ENCODE measurements at regions not wholly inside any gene's neighbourhood (a gene's known extent, or its start where the extent isn't known, plus 50 kb on each side); places are given as distances from the start of the nearest gene placed in this dataset.

DNA sequence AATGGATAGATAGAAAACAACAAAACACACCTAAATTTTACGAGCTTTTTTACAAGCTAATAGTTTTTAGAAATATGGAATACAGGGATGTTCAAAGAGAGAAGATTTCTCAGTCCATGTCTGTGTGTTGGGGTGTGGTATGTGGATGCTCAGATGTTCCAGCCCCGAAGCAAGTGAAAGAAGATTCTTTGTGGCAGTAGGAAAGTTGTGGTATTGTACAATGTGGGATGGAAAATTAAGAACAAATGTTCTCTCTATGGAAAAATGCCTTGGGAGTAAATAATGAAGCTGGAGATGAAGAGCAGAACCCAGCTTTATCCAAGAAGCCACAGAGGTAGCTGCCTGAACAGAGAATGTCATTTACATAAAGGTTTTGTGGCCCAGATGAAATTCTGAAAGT, 150.3 kb upstream of the PRKD1 start:
- H3K27ac ChIP-seq (ENCODE audit: low read length) = no peak overlapping the region
- no peak overlapping the region for H3K4me3 ChIP-seq (ENCODE audit: low read length)
- no peaks in the 10 kb centered on the region for H3K4me1 ChIP-seq (ENCODE audit: insufficient read depth, low read length)
- peaks cover 14% of the 10 kb centered on the region for H3K9me3 ChIP-seq (ENCODE audit: insufficient read depth, low read depth, low read length)
- H3K9ac ChIP-seq (ENCODE audit: low read depth, low read length) = no peak overlapping the region
- no peaks in the 10 kb centered on the region for H3K27me3 ChIP-seq (ENCODE audit: insufficient read depth, low read length)
- no peaks in the 10 kb centered on the region for H3K36me3 ChIP-seq (ENCODE audit: insufficient read depth, low read depth, low read length)

GRCh38 chr14:30078811-30079402, 151.3 kb upstream of the PRKD1 start:
- Histone ChIP-seq H3K27me3 (ENCODE audit: insufficient read depth, low read length) (no peaks in the 10 kb centered on the region), H3K27ac (ENCODE audit: low read length) (no peak overlapping the region), H3K9me3 (ENCODE audit: insufficient read depth, low read depth, low read length) (peaks cover 6% of the 10 kb centered on the region), H3K36me3 (ENCODE audit: insufficient read depth, low read depth, low read length) (no peaks in the 10 kb centered on the region), H3K4me1 (ENCODE audit: insufficient read depth, low read length) (no peaks in the 10 kb centered on the region), H3K4me3 (ENCODE audit: low read length) (no peak overlapping the region), H3K9ac (ENCODE audit: low read depth, low read length) (no peak overlapping the region)

- no peaks in the 10 kb centered on the region; the same call in 1 of the 2 replicates for H3K9me3 ChIP-seq (ENCODE audit: insufficient read depth, low read depth, low read length)
- H3K4me1 ChIP-seq (ENCODE audit: insufficient read depth, low read length) = no peaks in the 10 kb centered on the region
- H3K9ac ChIP-seq (ENCODE audit: low read depth, low read length) = no peak overlapping the region
- no peaks in the 10 kb centered on the region for H3K36me3 ChIP-seq (ENCODE audit: insufficient read depth, low read depth, low read length)
- no peaks in the 10 kb centered on the region for H3K27me3 ChIP-seq (ENCODE audit: insufficient read depth, low read length)
- H3K4me3 ChIP-seq (ENCODE audit: low read length) = no peak overlapping the region
- H3K27ac ChIP-seq (ENCODE audit: low read length) = no peak overlapping the region
Observed at GRCh38 chr14:30082486-30082885, 154.8 kb upstream of the PRKD1 start.

DNA sequence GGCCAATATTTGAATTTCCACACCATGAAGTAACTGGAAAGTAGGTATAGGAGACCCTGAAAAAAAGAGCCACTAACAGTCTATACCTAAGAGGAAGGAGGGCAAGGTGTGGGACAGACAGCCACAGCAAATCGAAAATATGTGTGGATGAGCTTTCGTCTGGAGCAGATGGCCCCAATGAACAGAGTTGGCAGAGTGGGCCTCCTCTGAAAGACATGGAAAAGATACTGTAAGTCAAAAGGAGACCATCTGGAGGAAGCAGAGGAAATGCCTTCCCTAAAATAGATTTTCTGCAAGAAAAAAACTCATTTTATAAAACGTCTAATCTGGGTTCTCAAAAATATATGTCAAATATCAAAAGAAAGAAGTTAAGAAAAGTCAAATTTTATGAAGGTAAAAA, 157.2 kb upstream of the PRKD1 start:
- Histone ChIP-seq H3K4me3 (ENCODE audit: low read length) (no peak overlapping the region), H3K27ac (ENCODE audit: low read length) (no peak overlapping the region), H3K4me1 (ENCODE audit: insufficient read depth, low read length) (no peaks in the 10 kb centered on the region), H3K9me3 (ENCODE audit: insufficient read depth, low read depth, low read length) (peaks cover 14% of the 10 kb centered on the region), H3K36me3 (ENCODE audit: insufficient read depth, low read depth, low read length) (no peaks in the 10 kb centered on the region), H3K9ac (ENCODE audit: low read depth, low read length) (no peak overlapping the region), H3K27me3 (ENCODE audit: insufficient read depth, low read length) (no peaks in the 10 kb centered on the region)

DNA sequence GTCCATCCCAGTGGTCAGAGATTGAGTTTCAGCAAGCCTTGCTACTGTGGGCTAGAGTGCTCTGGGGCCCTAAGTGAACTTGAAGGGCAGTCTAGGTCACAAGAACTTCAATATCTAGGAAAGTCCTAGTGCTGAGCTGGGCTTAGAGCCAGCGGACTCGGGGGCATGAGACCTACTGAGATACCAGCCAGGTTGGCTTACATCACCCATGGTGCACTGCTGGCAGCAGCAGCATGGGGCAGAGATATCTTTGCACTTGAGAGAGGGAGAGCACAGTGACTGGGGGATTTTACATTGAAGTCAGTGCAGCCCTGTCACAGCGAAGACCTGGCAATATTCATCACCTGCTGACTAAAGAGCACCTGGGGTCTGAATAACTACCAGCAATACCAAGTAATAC, 158.3 kb upstream of the PRKD1 start:
- no peak overlapping the region for H3K27ac ChIP-seq (ENCODE audit: low read length)
- H3K4me1 ChIP-seq (ENCODE audit: insufficient read depth, low read length) = no peaks in the 10 kb centered on the region
- peaks cover 25% of the 10 kb centered on the region for H3K9me3 ChIP-seq (ENCODE audit: insufficient read depth, low read depth, low read length)
- no peaks in the 10 kb centered on the region for H3K36me3 ChIP-seq (ENCODE audit: insufficient read depth, low read depth, low read length)
- H3K4me3 ChIP-seq (ENCODE audit: low read length) = no peak overlapping the region
- H3K27me3 ChIP-seq (ENCODE audit: insufficient read depth, low read length) = no peaks in the 10 kb centered on the region
- no peak overlapping the region for H3K9ac ChIP-seq (ENCODE audit: low read depth, low read length)

GRCh38 chr14:30088620-30089019, 161.0 kb upstream of the PRKD1 start:
- peaks cover 52% of the 10 kb centered on the region for H3K9me3 ChIP-seq (ENCODE audit: insufficient read depth, low read depth, low read length)

DNA sequence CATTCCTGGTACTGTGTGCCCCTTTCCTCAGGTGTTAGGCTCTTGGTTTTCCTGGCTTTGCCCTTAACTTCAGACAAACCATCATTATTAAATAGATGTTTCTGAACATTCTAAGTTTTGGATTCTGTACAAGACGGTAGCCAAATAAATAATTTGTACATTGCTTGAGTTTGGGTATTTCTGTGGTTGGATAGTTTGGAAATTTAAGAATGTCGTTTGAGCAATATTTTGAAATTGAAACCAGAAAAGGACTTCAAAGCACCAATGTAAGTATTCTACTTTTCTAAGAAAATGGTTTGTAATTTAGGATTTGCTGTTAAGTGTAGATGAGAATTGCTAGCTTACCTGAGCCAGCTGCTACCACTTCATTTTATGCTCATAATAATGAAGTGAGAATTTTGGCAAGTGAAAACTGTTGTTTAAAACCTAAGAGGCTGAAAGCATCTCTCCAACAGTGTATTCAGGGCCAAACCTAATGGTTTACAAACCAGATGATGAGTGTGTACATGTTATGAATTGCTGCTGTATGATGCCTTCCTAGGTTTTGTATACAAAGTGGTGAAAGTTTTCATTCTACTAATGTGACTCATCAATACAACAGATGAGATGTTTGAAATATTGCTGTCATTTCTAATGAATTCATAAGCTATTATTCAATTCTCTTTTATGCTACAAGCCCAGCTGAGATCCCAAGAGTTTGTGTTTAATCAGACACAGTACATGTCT, 181.5 kb upstream of the PRKD1 start:
- Histone ChIP-seq H3K27ac (ENCODE audit: low read length) (no peak overlapping the region), H3K4me3 (ENCODE audit: low read length) (no peak overlapping the region), H3K36me3 (ENCODE audit: insufficient read depth, low read depth, low read length) (no peaks in the 10 kb centered on the region), H3K4me1 (ENCODE audit: insufficient read depth, low read length) (no peaks in the 10 kb centered on the region), H3K27me3 (ENCODE audit: insufficient read depth, low read length) (no peaks in the 10 kb centered on the region), H3K9ac (ENCODE audit: low read depth, low read length) (no peak overlapping the region), H3K9me3 (ENCODE audit: insufficient read depth, low read depth, low read length) (peaks cover 17% of the 10 kb centered on the region)

More at GRCh38 chr14:30088620-30089019, 161.0 kb upstream of the PRKD1 start:
- H3K27ac ChIP-seq (ENCODE audit: low read length) = no peak overlapping the region
- no peak overlapping the region for H3K4me3 ChIP-seq (ENCODE audit: low read length)
- no peak overlapping the region for H3K9ac ChIP-seq (ENCODE audit: low read depth, low read length)
- no peaks in the 10 kb centered on the region for H3K27me3 ChIP-seq (ENCODE audit: insufficient read depth, low read length)
- no peaks in the 10 kb centered on the region for H3K4me1 ChIP-seq (ENCODE audit: insufficient read depth, low read length)
- H3K36me3 ChIP-seq (ENCODE audit: insufficient read depth, low read depth, low read length) = no peaks in the 10 kb centered on the region

- no peak overlapping the region for H3K4me3 ChIP-seq (ENCODE audit: low read length)
- H3K9me3 ChIP-seq (ENCODE audit: insufficient read depth, low read depth, low read length) = no peaks in the 10 kb centered on the region
- H3K36me3 ChIP-seq (ENCODE audit: insufficient read depth, low read depth, low read length) = no peaks in the 10 kb centered on the region
- H3K9ac ChIP-seq (ENCODE audit: low read depth, low read length) = no peak overlapping the region
- no peaks in the 10 kb centered on the region for H3K27me3 ChIP-seq (ENCODE audit: insufficient read depth, low read length)
- H3K4me1 ChIP-seq (ENCODE audit: insufficient read depth, low read length) = peaks cover 4% of the 10 kb centered on the region; the same call in 1 of the 2 replicates
- no peak overlapping the region for H3K27ac ChIP-seq (ENCODE audit: low read length)
Observed at GRCh38 chr14:30114051-30114450, 186.4 kb upstream of the PRKD1 start.

GRCh38 chr14:30115756-30116155, 188.1 kb upstream of the PRKD1 start:
- no peaks in the 10 kb centered on the region for H3K9me3 ChIP-seq (ENCODE audit: insufficient read depth, low read depth, low read length)
- no peaks in the 10 kb centered on the region for H3K36me3 ChIP-seq (ENCODE audit: insufficient read depth, low read depth, low read length)
- 0 out of 2 replicates have a peak overlapping the region, but pooled peaks have one; percentile 2 for H3K4me3 ChIP-seq (ENCODE audit: low read length)
- H3K27ac ChIP-seq (ENCODE audit: low read length) = no peak overlapping the region
- no peak overlapping the region for H3K9ac ChIP-seq (ENCODE audit: low read depth, low read length)
- no peaks in the 10 kb centered on the region for H3K27me3 ChIP-seq (ENCODE audit: insufficient read depth, low read length)
- peaks cover 4% of the 10 kb centered on the region; the same call in 1 of the 2 replicates for H3K4me1 ChIP-seq (ENCODE audit: insufficient read depth, low read length)

DNA sequence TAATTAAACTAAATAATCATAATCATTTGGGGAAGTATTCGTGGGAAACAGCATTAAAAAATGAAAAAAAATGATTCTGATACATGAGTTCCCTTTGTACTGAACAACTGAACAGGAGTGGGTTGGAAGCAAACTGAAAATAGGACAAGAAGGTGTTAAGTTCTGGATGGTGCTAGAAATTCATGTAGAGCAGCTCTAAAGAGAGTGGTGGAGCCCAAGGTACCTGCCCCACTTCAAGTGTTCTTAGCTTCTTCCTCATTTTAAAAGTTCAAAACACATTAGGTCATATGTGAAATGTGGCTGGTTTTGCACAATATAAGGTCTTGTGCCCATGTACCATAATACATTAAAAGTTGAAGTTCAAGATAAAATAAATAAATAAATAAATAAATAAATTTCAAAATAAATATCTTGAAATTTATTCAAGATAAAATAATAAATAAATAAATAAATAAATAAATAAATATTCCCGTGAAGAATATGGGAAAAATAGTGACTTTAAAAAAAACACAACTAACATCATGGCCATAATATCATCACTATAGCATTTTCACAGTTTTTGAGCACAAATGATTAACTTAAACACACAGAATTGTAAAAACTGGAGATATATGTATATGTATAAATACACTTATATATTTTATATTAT, 191.5 kb upstream of the PRKD1 start:
- H3K27ac ChIP-seq (ENCODE audit: low read length) = no peak overlapping the region
- H3K9me3 ChIP-seq (ENCODE audit: insufficient read depth, low read depth, low read length) = no peaks in the 10 kb centered on the region
- H3K4me1 ChIP-seq (ENCODE audit: insufficient read depth, low read length) = peaks cover 4% of the 10 kb centered on the region; the same call in 1 of the 2 replicates
- H3K4me3 ChIP-seq (ENCODE audit: low read length) = no peak overlapping the region
- no peaks in the 10 kb centered on the region for H3K36me3 ChIP-seq (ENCODE audit: insufficient read depth, low read depth, low read length)
- H3K9ac ChIP-seq (ENCODE audit: low read depth, low read length) = no peak overlapping the region
- no peaks in the 10 kb centered on the region for H3K27me3 ChIP-seq (ENCODE audit: insufficient read depth, low read length)

DNA sequence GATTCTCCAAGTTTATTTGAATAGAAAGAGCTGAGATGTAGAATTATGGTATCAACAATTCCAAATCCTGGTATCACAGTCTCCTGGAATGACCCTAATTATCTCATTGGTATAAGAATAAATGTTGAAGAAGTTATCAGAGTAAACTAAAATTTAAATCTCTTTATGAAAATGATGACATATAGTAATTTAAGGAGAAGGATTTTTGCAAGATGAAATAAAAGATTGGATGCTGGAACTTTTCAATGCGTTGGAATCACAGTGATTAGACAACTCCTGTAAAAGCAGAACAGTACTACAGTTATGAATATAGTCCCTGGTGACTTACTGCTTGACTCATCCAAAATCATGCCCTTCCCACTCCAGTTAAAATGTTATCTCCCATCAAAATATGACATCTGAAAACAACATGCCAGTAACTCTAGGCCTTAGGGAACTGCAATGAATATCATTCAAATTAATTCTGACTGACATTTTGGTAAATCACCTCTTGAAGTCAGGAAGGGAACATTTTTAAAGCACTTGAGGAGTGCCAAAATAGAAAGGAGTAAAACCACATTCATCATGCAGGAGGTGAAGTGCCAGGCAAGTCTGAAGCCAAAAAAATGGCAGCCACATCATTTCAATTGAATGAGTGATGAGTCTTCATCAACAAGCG, 197.8 kb upstream of the PRKD1 start:
- H3K9ac ChIP-seq (ENCODE audit: low read depth, low read length) = no peak overlapping the region
- no peaks in the 10 kb centered on the region for H3K4me1 ChIP-seq (ENCODE audit: insufficient read depth, low read length)

More for the DNA sequence above, 197.8 kb upstream of the PRKD1 start:
- H3K36me3 ChIP-seq (ENCODE audit: insufficient read depth, low read depth, low read length) = no peaks in the 10 kb centered on the region
- no peaks in the 10 kb centered on the region for H3K27me3 ChIP-seq (ENCODE audit: insufficient read depth, low read length)
- H3K9me3 ChIP-seq (ENCODE audit: insufficient read depth, low read depth, low read length) = no peaks in the 10 kb centered on the region
- H3K27ac ChIP-seq (ENCODE audit: low read length) = no peak overlapping the region
- no peak overlapping the region for H3K4me3 ChIP-seq (ENCODE audit: low read length)

Data from iPS-20b (cell line).